ENCODE measurements at regions not wholly inside any gene's neighbourhood (a gene's known extent, or its start where the extent isn't known, plus 50 kb on each side); places are given as distances from the start of the nearest gene placed in this dataset.

GRCh38 chr5:110115503-110115902 lies 425.8 kb downstream of the MAN2A1 start:
- no peak for DNase-seq (ENCODE audit: low spot score)

- DNase-seq (ENCODE audit: low spot score) = no peak
These were observed 426.8 kb downstream of the MAN2A1 start for GRCh38 chr5:110116539-110116938.

- DNase-seq (ENCODE audit: low spot score) = no peak
These were observed 445.5 kb downstream of the MAN2A1 start for GRCh38 chr5:110134963-110135935.

- no peak for DNase-seq (ENCODE audit: low spot score)
These were observed 460.5 kb downstream of the MAN2A1 start for GRCh38 chr5:110150199-110150598.

GRCh38 chr5:110159202-110159601 lies 469.5 kb downstream of the MAN2A1 start:
- DNase-seq (ENCODE audit: low spot score) = no peak

GRCh38 chr5:110161162-110161561 lies 471.4 kb downstream of the MAN2A1 start:
- DNase-seq (ENCODE audit: low spot score) = no peak

GRCh38 chr5:110165366-110165765 lies 475.6 kb downstream of the MAN2A1 start:
- no peak for DNase-seq (ENCODE audit: low spot score)

- DNase-seq (ENCODE audit: low spot score) = no peak
These were observed 477.7 kb downstream of the MAN2A1 start for GRCh38 chr5:110167384-110167783.

GRCh38 chr5:110169461-110169860 lies 479.7 kb downstream of the MAN2A1 start:
- DNase-seq (ENCODE audit: low spot score) = no peak

GRCh38 chr5:110177729-110178128 lies 488.0 kb downstream of the MAN2A1 start:
- DNase-seq (ENCODE audit: low spot score) = no peak

- DNase-seq (ENCODE audit: low spot score) = no peak
These were observed 489.6 kb downstream of the MAN2A1 start for GRCh38 chr5:110179321-110179720.

GRCh38 chr5:110194191-110194590 lies 504.5 kb downstream of the MAN2A1 start:
- no peak for DNase-seq (ENCODE audit: low spot score)

GRCh38 chr5:110195288-110195687 lies 505.6 kb downstream of the MAN2A1 start:
- DNase-seq (ENCODE audit: low spot score) = no peak

GRCh38 chr5:110201791-110202190 lies 512.1 kb downstream of the MAN2A1 start:
- no peak for DNase-seq (ENCODE audit: low spot score)

- DNase-seq (ENCODE audit: low spot score) = no peak
These were observed 513.9 kb downstream of the MAN2A1 start for GRCh38 chr5:110203661-110204060.

GRCh38 chr5:110209401-110209800 lies 517.1 kb downstream of the TMEM232 start:
- DNase-seq (ENCODE audit: low spot score) = no peak

- no peak for DNase-seq (ENCODE audit: low spot score)
These were observed 507.5 kb downstream of the TMEM232 start for GRCh38 chr5:110218981-110219380.

- no peak for DNase-seq (ENCODE audit: low spot score)
These were observed 506.7 kb downstream of the TMEM232 start for GRCh38 chr5:110219769-110220168.

GRCh38 chr5:110221036-110221435 lies 505.4 kb downstream of the TMEM232 start:
- DNase-seq (ENCODE audit: low spot score) = no peak

- DNase-seq (ENCODE audit: low spot score) = no peak
These were observed 502.4 kb downstream of the TMEM232 start for GRCh38 chr5:110224050-110224449.

- DNase-seq (ENCODE audit: low spot score) = no peak
These were observed 500.5 kb downstream of the TMEM232 start for GRCh38 chr5:110225949-110226348.

GRCh38 chr5:110239786-110240185 lies 486.7 kb downstream of the TMEM232 start:
- DNase-seq (ENCODE audit: low spot score) = no peak

GRCh38 chr5:110242950-110243349 lies 483.5 kb downstream of the TMEM232 start:
- no peak for DNase-seq (ENCODE audit: low spot score)

- DNase-seq (ENCODE audit: low spot score) = no peak
These were observed 477.6 kb downstream of the TMEM232 start for GRCh38 chr5:110248921-110249320.

Data from kidney capillary endothelial cell (primary cell).